GM10266 (cell line): ENCODE measurements at regions not wholly inside any gene's neighbourhood (a gene's known extent, or its start where the extent isn't known, plus 50 kb on each side); places are given as distances from the start of the nearest gene placed in this dataset.

Source experiments
- DNase-seq: peaks from one replicate; pipeline ENCODE4 v3.0.0; 2012; ENCODE audit errors: extremely low spot score
- TF ChIP-seq, protein P1 (sequence below): IDR thresholded peaks from 2 replicates; pipeline ENCODE4 v1.5.1; 2012; ENCODE audit warnings: mild to moderate bottlenecking, low read depth; ENCODE audit not compliant: control insufficient read depth, insufficient read depth; ENCODE audit errors: missing control alignments

DNA sequence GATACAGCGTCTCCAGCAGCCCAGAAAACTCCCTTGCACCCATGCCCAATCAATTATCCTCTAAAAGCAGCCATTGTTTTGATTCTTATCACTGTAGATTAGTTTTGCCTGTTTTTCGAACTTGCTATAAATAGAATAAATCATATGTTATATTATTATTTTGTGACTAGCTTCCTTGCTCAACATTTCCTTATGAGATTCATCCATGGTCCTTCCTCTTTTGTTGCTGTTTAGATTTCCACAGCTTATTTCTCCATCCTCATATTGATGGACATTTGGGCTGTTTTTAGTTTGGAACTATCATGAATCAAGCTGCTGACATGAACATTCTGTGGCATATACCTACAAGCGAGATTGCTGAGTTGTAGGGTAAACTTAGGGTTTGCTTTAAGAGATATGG is 595.3 kb downstream of the BCOR start:
- no peak for DNase-seq
- TF ChIP-seq, protein P1, sequence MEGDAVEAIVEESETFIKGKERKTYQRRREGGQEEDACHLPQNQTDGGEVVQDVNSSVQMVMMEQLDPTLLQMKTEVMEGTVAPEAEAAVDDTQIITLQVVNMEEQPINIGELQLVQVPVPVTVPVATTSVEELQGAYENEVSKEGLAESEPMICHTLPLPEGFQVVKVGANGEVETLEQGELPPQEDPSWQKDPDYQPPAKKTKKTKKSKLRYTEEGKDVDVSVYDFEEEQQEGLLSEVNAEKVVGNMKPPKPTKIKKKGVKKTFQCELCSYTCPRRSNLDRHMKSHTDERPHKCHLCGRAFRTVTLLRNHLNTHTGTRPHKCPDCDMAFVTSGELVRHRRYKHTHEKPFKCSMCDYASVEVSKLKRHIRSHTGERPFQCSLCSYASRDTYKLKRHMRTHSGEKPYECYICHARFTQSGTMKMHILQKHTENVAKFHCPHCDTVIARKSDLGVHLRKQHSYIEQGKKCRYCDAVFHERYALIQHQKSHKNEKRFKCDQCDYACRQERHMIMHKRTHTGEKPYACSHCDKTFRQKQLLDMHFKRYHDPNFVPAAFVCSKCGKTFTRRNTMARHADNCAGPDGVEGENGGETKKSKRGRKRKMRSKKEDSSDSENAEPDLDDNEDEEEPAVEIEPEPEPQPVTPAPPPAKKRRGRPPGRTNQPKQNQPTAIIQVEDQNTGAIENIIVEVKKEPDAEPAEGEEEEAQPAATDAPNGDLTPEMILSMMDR, result no peak

DNA sequence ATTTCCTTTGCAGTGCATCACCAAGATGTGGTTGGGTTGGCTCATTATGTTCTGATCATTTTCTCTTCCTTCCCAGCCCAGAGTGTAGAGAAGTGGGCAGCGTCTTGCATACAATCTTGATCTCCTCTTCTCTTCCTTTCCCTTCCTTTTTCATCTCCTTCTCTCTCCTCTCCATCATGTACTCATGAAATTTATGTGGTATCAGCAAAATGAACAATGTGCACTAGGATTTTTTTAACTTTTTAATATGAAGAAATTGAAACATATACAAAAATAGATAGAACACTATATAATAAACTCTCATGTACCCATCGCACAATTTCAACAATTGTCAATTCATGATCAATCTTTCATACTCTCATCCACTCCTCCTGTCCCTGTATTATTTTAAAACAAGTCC is 593.5 kb downstream of the BCOR start:
- DNase-seq, result no peak
- TF ChIP-seq, protein P1, result no peak

DNA sequence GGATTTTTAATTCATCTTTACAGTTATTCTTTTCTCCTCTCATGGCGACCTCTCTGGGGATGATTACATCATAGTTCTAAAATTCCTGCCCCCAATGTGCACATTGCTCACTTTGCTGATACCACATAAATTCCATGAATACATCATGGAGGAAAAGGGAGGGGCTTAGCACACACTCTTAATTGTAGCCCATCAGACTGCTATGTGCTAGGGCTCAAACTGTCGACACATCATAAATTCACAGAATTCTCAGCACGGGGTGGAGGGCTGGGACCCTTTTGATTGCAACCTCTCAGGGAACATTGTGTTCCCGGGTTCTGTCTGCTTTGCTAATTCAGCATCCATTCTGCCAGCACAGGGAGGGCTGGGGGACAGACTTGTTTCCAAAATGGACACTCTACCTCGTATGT is 592.9 kb downstream of the BCOR start:
- TF ChIP-seq, protein P1, result no peak
- no peak for DNase-seq

DNA sequence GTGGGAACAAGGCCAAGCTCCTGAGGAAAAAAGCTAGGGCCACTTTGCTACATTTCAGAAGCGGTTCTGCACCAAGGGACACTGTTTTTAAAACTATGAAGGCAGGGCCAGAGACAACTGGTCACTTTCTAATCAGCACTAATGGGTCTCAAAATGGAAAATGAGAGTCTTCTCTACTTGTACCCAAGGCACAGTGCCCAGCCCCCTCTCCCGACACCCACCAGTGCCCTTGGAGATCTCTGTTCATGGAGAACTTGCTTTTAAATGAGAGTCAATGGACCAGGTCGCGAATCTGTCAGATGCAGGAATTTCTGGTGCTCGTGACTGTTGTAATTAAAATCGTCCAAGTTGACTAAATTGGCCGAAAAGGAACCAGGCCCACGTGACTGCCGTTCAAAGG is 591.6 kb downstream of the BCOR start:
- no peak for DNase-seq
- TF ChIP-seq, protein P1, result no peak

DNA sequence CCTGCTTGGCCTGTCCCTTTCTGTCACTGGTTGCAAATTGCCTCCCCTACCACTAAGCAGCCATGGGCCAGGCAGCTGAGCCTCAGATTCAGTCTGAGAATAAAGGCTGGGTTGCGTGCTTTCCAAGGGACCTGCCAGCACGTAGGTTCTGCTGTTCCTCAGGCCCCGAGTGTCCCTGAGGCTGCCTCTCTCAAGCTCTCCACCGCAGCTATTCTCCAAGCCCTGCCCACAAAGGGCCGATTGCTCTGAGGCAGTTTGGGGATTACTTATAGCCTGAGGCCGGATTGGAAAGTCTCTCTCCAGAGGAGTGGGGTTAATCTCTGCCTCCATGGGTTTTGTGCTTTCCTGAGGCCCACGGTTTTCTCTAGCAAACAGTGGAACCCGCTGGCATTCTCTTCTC is 590.7 kb downstream of the BCOR start:
- TF ChIP-seq, protein P1, result no peak

DNA sequence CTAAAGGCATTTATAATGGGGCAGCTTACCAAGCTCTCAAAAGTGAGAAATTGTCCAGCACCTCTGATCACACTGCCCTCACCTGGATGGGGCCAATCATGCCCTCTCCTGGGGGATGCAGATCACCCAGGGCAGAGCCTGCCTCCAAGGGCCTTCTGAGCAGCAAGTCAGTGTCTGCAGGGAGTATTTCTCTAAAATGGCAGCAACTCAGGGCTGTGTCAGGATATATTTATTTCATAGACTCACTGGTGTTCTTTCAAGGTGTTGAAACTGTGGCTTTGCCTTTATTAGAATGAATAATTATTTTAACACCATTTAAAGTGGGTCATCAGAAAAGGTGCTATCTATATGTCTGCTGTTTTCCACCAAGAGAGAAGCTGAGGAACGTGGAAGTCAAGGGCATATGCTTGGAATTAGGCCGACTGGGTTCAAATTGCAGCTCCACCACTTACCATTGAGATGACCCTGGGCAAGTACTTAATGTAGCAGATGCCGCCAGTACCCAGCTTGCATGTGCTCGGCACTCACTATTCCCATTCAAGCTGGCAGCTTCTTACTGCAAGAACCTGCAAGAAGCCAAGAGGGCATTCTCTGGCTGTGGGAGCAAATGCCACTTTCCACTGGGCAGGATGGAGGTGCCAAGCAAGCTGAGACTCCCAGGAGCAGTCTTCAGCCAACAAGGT is 590.0 kb downstream of the BCOR start:
- no peak for DNase-seq

More for the DNA sequence above, 590.7 kb downstream of the BCOR start:
- DNase-seq, result no peak

DNA sequence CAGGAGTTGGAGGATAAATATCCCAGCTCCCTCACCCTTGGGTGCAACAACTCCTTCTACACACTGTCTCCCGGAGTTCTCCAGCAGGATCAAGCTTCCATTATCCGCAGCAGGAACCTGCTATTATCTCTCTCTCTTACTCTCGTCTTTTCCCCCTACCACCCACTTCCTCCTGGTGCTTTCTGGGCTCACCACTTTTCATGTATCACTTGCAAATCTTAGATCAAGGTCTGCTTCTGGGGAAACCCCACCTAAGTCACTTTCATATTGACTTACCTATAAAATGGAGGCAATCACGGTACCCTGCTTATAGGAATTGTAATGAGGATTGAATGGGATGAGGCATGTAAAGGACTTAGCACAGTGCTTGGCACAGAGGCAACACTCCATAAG is 589.5 kb downstream of the BCOR start:
- TF ChIP-seq, protein P1, result no peak
- DNase-seq, result no peak

More for the DNA sequence above, 590.0 kb downstream of the BCOR start:
- TF ChIP-seq, protein P1, result no peak
